ENCODE measurements at regions not wholly inside any gene's neighbourhood (a gene's known extent, or its start where the extent isn't known, plus 50 kb on each side); places are given as distances from the start of the nearest gene placed in this dataset.

DNA sequence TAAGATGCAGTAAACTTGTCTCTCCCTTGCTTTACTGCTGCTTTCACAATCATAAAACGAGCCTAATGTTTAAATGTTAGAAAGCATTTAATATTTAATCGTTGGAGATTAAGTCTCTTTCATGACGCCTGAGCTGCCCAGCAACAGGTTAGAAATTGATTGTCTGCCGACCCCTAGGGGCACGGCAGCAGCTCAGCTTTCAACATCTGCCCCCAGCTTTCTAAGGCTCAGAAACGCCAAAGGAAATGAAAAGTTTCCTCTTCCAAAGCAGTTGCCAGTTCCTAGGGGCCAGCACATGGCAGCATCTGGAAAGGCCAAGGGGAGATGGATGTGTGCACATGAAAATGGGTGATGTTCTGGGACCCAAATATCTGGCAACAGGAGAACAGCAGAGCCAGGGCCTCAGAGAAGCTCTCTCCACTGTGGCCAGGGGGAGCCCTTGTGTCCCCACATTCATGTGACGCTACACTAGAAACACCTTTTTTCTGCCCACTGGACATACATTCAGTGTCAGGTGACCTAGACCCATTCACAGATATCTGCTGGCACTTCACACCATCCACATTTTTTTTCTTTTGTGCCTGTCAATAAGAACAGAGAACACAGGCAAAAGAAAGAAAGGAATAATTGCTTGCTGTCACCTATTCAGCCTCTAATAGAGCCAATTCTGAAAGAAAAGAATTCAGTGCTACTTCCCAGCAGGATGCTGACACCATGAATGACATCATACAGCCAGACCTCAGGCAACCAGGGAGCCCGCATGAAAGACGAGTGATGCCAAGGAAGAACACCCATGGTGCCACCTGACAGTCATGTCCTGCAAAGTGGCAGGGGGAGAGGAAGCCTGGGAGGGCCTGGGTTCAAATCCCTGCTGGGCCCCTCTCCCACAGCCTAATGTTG is 205.0 kb upstream of the TAS2R1 start (continued):
- TF ChIP-seq, protein P1, sequence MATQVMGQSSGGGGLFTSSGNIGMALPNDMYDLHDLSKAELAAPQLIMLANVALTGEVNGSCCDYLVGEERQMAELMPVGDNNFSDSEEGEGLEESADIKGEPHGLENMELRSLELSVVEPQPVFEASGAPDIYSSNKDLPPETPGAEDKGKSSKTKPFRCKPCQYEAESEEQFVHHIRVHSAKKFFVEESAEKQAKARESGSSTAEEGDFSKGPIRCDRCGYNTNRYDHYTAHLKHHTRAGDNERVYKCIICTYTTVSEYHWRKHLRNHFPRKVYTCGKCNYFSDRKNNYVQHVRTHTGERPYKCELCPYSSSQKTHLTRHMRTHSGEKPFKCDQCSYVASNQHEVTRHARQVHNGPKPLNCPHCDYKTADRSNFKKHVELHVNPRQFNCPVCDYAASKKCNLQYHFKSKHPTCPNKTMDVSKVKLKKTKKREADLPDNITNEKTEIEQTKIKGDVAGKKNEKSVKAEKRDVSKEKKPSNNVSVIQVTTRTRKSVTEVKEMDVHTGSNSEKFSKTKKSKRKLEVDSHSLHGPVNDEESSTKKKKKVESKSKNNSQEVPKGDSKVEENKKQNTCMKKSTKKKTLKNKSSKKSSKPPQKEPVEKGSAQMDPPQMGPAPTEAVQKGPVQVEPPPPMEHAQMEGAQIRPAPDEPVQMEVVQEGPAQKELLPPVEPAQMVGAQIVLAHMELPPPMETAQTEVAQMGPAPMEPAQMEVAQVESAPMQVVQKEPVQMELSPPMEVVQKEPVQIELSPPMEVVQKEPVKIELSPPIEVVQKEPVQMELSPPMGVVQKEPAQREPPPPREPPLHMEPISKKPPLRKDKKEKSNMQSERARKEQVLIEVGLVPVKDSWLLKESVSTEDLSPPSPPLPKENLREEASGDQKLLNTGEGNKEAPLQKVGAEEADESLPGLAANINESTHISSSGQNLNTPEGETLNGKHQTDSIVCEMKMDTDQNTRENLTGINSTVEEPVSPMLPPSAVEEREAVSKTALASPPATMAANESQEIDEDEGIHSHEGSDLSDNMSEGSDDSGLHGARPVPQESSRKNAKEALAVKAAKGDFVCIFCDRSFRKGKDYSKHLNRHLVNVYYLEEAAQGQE (IDR thresholded peaks at IDR 0.05; ENCODE audit: low read depth) = no peak

DNA sequence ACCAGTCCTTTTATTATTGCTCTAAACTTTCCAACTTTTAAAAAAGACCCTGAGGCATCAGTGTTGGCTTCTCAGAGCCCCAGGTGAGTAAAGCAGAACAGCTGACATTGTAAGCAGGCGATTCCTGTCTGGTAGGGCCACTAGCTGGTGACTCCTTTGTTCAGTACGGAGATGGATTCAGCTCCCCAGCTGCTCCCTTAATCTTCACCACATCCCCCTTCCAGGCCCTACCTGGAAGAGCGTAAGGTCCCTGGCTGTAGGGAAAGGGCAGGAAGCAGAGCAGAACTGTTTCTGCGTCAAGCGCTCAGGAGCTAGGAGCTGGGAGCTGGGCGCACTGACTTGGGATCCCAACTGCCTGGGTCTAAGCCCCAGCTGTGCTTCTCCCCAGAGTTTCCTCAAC is 203.7 kb upstream of the TAS2R1 start:
- H4K20me1 ChIP-seq (ENCODE audit: insufficient read depth) = no peaks in the 10 kb centered on the region
- no peaks in the 10 kb centered on the region for H3K9me3 ChIP-seq (ENCODE audit: control insufficient read depth in 1 of 2, insufficient read depth in 1 of 2, low read depth in 1 of 2, low read length in 2 of 2)
- POLR2A ChIA-PET = no interaction called here
- H2AFZ ChIP-seq (ENCODE audit: low read depth, low read length, poor library complexity, severe bottlenecking) = no peak overlapping the region
- no peak overlapping the region for H3K9ac ChIP-seq (ENCODE audit: low read length)
- H3K4me2 ChIP-seq (ENCODE audit: low read length) = no peak overlapping the region
- intact Hi-C loops (cut with micrococcal nuclease) = no loop called here
- H3K4me1 ChIP-seq (ENCODE audit: control insufficient read depth in 1 of 2, insufficient read depth in 2 of 2, low read length in 2 of 2) = no peaks in the 10 kb centered on the region
- no peaks in the 10 kb centered on the region for H3K36me3 ChIP-seq (ENCODE audit: control insufficient read depth in 1 of 2, insufficient read depth in 2 of 2, low read length in 2 of 2)
- H3K9me2 ChIP-seq (ENCODE audit: insufficient read depth) = no peaks in the 10 kb centered on the region
- CTCF ChIA-PET = no interaction called here
- H3K79me2 ChIP-seq (ENCODE audit: insufficient read depth, low read length) = no peaks in the 10 kb centered on the region
- H3K27me3 ChIP-seq (ENCODE audit: insufficient read depth, low read length) = no peaks in the 10 kb centered on the region
- RAD21 ChIA-PET (ENCODE audit: low non-redundant PET in 1 of 2, low total read pairs in 2 of 2, uncharacterized antibody in 2 of 2, unreplicated experiment in 2 of 2) = no interaction called here
- H3K27ac ChIP-seq (ENCODE audit: low read depth, low read length) = no peak overlapping the region
- DNase-seq (ENCODE audit: low read depth, low spot score) (no peak), ATAC-seq (no peak)
- no peak overlapping the region for H3K4me3 ChIP-seq (replicated peaks in 1 of 2; ENCODE audit: low read depth in 1 of 2, low read length in 2 of 2)
- no peak for TF ChIP-seq RAD21 (IDR thresholded peaks at IDR 0.05; ENCODE audit: low read depth)
- no peak for TF ChIP-seq JUND (IDR thresholded peaks at IDR 0.05)
- TF ChIP-seq TCF7L2 (IDR thresholded peaks at IDR 0.05; ENCODE audit: borderline replicate concordance, extremely low read depth, insufficient read depth, insufficient read length) = no peak
- no peak for TF ChIP-seq FOSL1 (IDR thresholded peaks at IDR 0.05; ENCODE audit: low read depth)
- TF ChIP-seq, protein P2, sequence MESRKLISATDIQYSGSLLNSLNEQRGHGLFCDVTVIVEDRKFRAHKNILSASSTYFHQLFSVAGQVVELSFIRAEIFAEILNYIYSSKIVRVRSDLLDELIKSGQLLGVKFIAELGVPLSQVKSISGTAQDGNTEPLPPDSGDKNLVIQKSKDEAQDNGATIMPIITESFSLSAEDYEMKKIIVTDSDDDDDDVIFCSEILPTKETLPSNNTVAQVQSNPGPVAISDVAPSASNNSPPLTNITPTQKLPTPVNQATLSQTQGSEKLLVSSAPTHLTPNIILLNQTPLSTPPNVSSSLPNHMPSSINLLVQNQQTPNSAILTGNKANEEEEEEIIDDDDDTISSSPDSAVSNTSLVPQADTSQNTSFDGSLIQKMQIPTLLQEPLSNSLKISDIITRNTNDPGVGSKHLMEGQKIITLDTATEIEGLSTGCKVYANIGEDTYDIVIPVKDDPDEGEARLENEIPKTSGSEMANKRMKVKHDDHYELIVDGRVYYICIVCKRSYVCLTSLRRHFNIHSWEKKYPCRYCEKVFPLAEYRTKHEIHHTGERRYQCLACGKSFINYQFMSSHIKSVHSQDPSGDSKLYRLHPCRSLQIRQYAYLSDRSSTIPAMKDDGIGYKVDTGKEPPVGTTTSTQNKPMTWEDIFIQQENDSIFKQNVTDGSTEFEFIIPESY (IDR thresholded peaks at IDR 0.05; ENCODE audit: extremely low read depth, insufficient replicate concordance, low read length) = no peak
- TF ChIP-seq, protein P3, sequence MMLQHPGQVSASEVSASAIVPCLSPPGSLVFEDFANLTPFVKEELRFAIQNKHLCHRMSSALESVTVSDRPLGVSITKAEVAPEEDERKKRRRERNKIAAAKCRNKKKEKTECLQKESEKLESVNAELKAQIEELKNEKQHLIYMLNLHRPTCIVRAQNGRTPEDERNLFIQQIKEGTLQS (IDR thresholded peaks at IDR 0.05) = no peak
- TF ChIP-seq, protein P4, sequence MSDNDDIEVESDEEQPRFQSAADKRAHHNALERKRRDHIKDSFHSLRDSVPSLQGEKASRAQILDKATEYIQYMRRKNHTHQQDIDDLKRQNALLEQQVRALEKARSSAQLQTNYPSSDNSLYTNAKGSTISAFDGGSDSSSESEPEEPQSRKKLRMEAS (IDR thresholded peaks at IDR 0.05) = no peak
- no peak for TF ChIP-seq SIN3A (IDR thresholded peaks at IDR 0.05; ENCODE audit: low read depth)
- BruUV-seq (replicated peaks) = no TSS peak
